ENCODE measurements at regions not wholly inside any gene's neighbourhood (a gene's known extent, or its start where the extent isn't known, plus 50 kb on each side); places are given as distances from the start of the nearest gene placed in this dataset.

- TF ChIP-seq TAF1 (IDR thresholded peaks at IDR 0.05; ENCODE audit: borderline replicate concordance, low read depth, low read length) (no peak), MXI1 (IDR thresholded peaks at IDR 0.05; ENCODE audit: low read depth, low read length) (no peak)
These were observed 331.0 kb downstream of the MYCN start (continued) for GRCh38 chr2:16271231-16271896.

GRCh38 chr2:16270441-16270840, 330.1 kb downstream of the MYCN start:
- Histone ChIP-seq H4K20me1 (ENCODE audit: insufficient read depth) (no peaks in the 10 kb centered on the region), H3K9me3 (peaks cover 5% of the 10 kb centered on the region; the same call in 1 of the 2 replicates), H3K27ac (ENCODE audit: low read depth in 2 of 2, low read length in 1 of 2) (no peak overlapping the region), H3K9me2 (no peaks in the 10 kb centered on the region), H3K9ac (no peak overlapping the region), H3K79me2 (ENCODE audit: insufficient read depth) (no peaks in the 10 kb centered on the region), H3K27me3 (ENCODE audit: insufficient read depth) (no peaks in the 10 kb centered on the region), H3K4me1 (ENCODE audit: control insufficient read depth in 1 of 2, insufficient read depth in 2 of 2, low read depth in 1 of 2, low read length in 1 of 2) (peaks cover 0 to 8% of the 10 kb centered on the region in 2 experiments; a peak in 1 of 4 replicates), H3F3A (replicated peaks; ENCODE audit: insufficient read depth) (no peaks in the 10 kb centered on the region), H3K36me3 (replicated peaks in 1 of 2; ENCODE audit: control insufficient read depth in 1 of 2, insufficient read depth in 2 of 2, low read length in 1 of 2) (no peaks in the 10 kb centered on the region), H2AFZ (ENCODE audit: low read depth) (no peak overlapping the region), H3K4me3 (ENCODE audit: low read depth in 2 of 2, low read length in 1 of 2) (no peak overlapping the region), H3K4me2 (no peak overlapping the region)
- no peak for DNase-seq
- ChIA-PET POLR2A (no interaction called here), CTCF (interaction anchor here (1.0 to 4.7 kb wide), 7 partner anchors 9 to 331 kb away, joined by 3 to 24 read pairs (median 5); partner anchors contain the start of gene MYCN)
- TF ChIP-seq TCF12 (IDR thresholded peaks at IDR 0.05): no peak
- TF ChIP-seq CHD2 (IDR thresholded peaks at IDR 0.05; ENCODE audit: low read length, partially characterized antibody): no peak
- no peak for TF ChIP-seq PBX3 (IDR thresholded peaks at IDR 0.05)
- no peak for TF ChIP-seq ELF1 (IDR thresholded peaks at IDR 0.05)
- TF ChIP-seq NFIC (IDR thresholded peaks at IDR 0.05; ENCODE audit: borderline replicate concordance): no peak
- no peak for TF ChIP-seq FOXJ3 (CRISPR knock-in tag; IDR thresholded peaks at IDR 0.05)
- no peak for TF ChIP-seq USF1 (IDR thresholded peaks at IDR 0.05; ENCODE audit: borderline replicate concordance, low read depth)
- 35% methylated on average over 4 of the region's 4 CpGs for WGBS (ENCODE audit: low lambda C conversion rate)

GRCh38 chr2:16268301-16269000, 328.1 kb downstream of the MYCN start:
- H3K9me2 ChIP-seq: no peaks in the 10 kb centered on the region
- no peak overlapping the region for H3K4me2 ChIP-seq
- no peak overlapping the region for H3K9ac ChIP-seq
- H3K27me3 ChIP-seq (ENCODE audit: insufficient read depth): no peaks in the 10 kb centered on the region
- ChIA-PET CTCF (interaction anchor here (0.9 to 1.3 kb wide), 2 partner anchors 8 to 327 kb away, joined by 3 to 5 read pairs; no protein-coding TSS in a partner anchor), POLR2A (no interaction called here)
- H3K79me2 ChIP-seq (ENCODE audit: insufficient read depth): no peaks in the 10 kb centered on the region
- no peaks in the 10 kb centered on the region for H3K36me3 ChIP-seq (replicated peaks in 1 of 2; ENCODE audit: control insufficient read depth in 1 of 2, insufficient read depth in 2 of 2, low read length in 1 of 2)
- peaks cover 0 to 4% of the 10 kb centered on the region in 2 experiments; a peak in 1 of 4 replicates for H3K4me1 ChIP-seq (ENCODE audit: control insufficient read depth in 1 of 2, insufficient read depth in 2 of 2, low read depth in 1 of 2, low read length in 1 of 2)
- H3K9me3 ChIP-seq: peaks cover 5% of the 10 kb centered on the region; the same call in 1 of the 2 replicates
- no peak for DNase-seq
- no peaks in the 10 kb centered on the region for H4K20me1 ChIP-seq (ENCODE audit: insufficient read depth)
- no peak overlapping the region for H3K4me3 ChIP-seq (ENCODE audit: low read depth in 2 of 2, low read length in 1 of 2)
- no peak overlapping the region for H3K27ac ChIP-seq (ENCODE audit: low read depth in 2 of 2, low read length in 1 of 2)
- no peaks in the 10 kb centered on the region for H3F3A ChIP-seq (replicated peaks; ENCODE audit: insufficient read depth)
- 6% methylated on average over 3 of the region's 3 CpGs for WGBS (ENCODE audit: low lambda C conversion rate)
- no peak overlapping the region for H2AFZ ChIP-seq (ENCODE audit: low read depth)
- no peak for TF ChIP-seq TAF1 (IDR thresholded peaks at IDR 0.05; ENCODE audit: borderline replicate concordance, low read depth, low read length)
- no peak for TF ChIP-seq JUND (IDR thresholded peaks at IDR 0.05)
- TF ChIP-seq FOXJ3 (CRISPR knock-in tag; IDR thresholded peaks at IDR 0.05): no peak
- TF ChIP-seq GABPA (IDR thresholded peaks at IDR 0.05; ENCODE audit: low read depth): no peak
- TF ChIP-seq MEF2A (IDR thresholded peaks at IDR 0.05; ENCODE audit: borderline replicate concordance, low read depth): no peak
- TF ChIP-seq USF2 (IDR thresholded peaks at IDR 0.05; ENCODE audit: borderline replicate concordance, low read depth, low read length): no peak
- TF ChIP-seq EZH2phosphoT487 (IDR thresholded peaks at IDR 0.05; ENCODE audit: borderline replicate concordance, low read depth): no peak
- no peak for TF ChIP-seq POLR2AphosphoS5 (IDR thresholded peaks at IDR 0.05; ENCODE audit: low read depth, low read length)
- no peak for TF ChIP-seq RCOR1 (IDR thresholded peaks at IDR 0.05; ENCODE audit: low read length)
- no peak for TF ChIP-seq CHD2 (IDR thresholded peaks at IDR 0.05; ENCODE audit: low read length, partially characterized antibody)
- TF ChIP-seq NRF1 (IDR thresholded peaks at IDR 0.05; ENCODE audit: low read depth, low read length): no peak
- TF ChIP-seq ELF1 (IDR thresholded peaks at IDR 0.05): no peak
- no peak for TF ChIP-seq CTCF (IDR thresholded peaks at IDR 0.05)
- TF ChIP-seq YY1 (IDR thresholded peaks at IDR 0.05; ENCODE audit: low read depth): no peak
- no peak for TF ChIP-seq USF1 (IDR thresholded peaks at IDR 0.05; ENCODE audit: borderline replicate concordance, low read depth)
